ENCODE measurements at regions not wholly inside any gene's neighbourhood (a gene's known extent, or its start where the extent isn't known, plus 50 kb on each side); places are given as distances from the start of the nearest gene placed in this dataset.

- Histone ChIP-seq H3K27ac (ENCODE audit: control insufficient read depth, insufficient read depth, low read length) (no peak overlapping the region), H3K79me2 (ENCODE audit: control insufficient read depth, insufficient read depth, low read length) (no peaks in the 10 kb centered on the region), H4K20me1 (ENCODE audit: control insufficient read depth, extremely low read depth, insufficient read depth, low read length) (no peaks in the 10 kb centered on the region), H3K4me3 (ENCODE audit: control insufficient read depth in 2 of 3, extremely low read depth in 1 of 3, insufficient read depth in 2 of 3, low read depth in 1 of 3, low read length in 3 of 3) (no peak overlapping the region), H3K9ac (ENCODE audit: control insufficient read depth, extremely low read depth, insufficient read depth, low read length) (no peak overlapping the region), H3K9me1 (ENCODE audit: control insufficient read depth, extremely low read depth, insufficient read depth, low read length) (no peaks in the 10 kb centered on the region), H3K36me3 (ENCODE audit: control insufficient read depth in 2 of 2, extremely low read depth in 1 of 2, insufficient read depth in 2 of 2, low read length in 2 of 2) (no peaks in the 10 kb centered on the region), H3K4me2 (ENCODE audit: control insufficient read depth, extremely low read depth, insufficient read depth, low read depth, low read length) (no peak overlapping the region), H3K9me3 (ENCODE audit: control insufficient read depth, low read depth, low read length) (no peaks in the 10 kb centered on the region), H3K4me1 (ENCODE audit: control insufficient read depth, extremely low read depth, insufficient read depth, low read length) (no peaks in the 10 kb centered on the region), H2AFZ (ENCODE audit: control insufficient read depth, low read length) (no peak overlapping the region), H3K27me3 (ENCODE audit: control insufficient read depth, extremely low read depth, insufficient read depth, low read length) (no peaks in the 10 kb centered on the region)
- no peak for DNase-seq (ENCODE audit: low read depth, low spot score)
- no peak for FAIRE-seq
- dilution Hi-C loops (cut with MboI; ENCODE audit: extremely low pct_ligation_motif_present, low sequenced_read_pairs): no loop called here
- TF ChIP-seq CTCF (optimal IDR thresholded peaks at IDR 0.05 in 1 of 3, IDR thresholded peaks at IDR 0.05 in 1 of 3, conservative IDR thresholded peaks at IDR 0.05 in 1 of 3; ENCODE audit: extremely low read depth in 1 of 3, insufficient read depth in 2 of 3, low read length in 3 of 3): no peak
- TF ChIP-seq EZH2 (IDR thresholded peaks at IDR 0.05; ENCODE audit: low read length): no peak
Observed at GRCh38 chrX:122026665-122027064, 979.3 kb downstream of the GLUD2 start.

DNA sequence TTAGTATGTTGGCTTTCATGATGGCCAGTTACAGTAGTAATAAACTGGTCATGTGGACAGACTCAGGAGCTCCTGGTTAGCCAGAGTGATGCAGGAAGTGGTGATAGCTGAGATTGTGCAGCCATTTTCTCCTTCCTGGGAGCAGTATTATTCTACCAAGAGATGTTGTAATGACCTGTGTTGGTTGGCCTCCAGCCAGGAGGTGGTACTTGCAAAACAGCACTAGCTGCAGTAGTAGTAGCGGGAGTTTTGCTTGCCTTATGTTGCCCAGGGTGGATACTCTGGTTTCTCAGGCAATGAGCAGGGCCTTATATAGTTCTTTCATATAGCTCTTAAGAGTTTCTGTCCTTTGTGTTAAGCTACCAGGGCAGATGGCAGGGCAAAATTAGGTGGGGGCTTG, 998.8 kb downstream of the GLUD2 start:
- TF ChIP-seq EZH2 (IDR thresholded peaks at IDR 0.05; ENCODE audit: low read length): no peak
- no peak for TF ChIP-seq CTCF (optimal IDR thresholded peaks at IDR 0.05 in 1 of 3, IDR thresholded peaks at IDR 0.05 in 1 of 3, conservative IDR thresholded peaks at IDR 0.05 in 1 of 3; ENCODE audit: extremely low read depth in 1 of 3, insufficient read depth in 2 of 3, low read length in 3 of 3)
- dilution Hi-C loops (cut with MboI; ENCODE audit: extremely low pct_ligation_motif_present, low sequenced_read_pairs): no loop called here
- Histone ChIP-seq H4K20me1 (ENCODE audit: control insufficient read depth, extremely low read depth, insufficient read depth, low read length) (no peaks in the 10 kb centered on the region), H2AFZ (ENCODE audit: control insufficient read depth, low read length) (no peak overlapping the region), H3K9me3 (ENCODE audit: control insufficient read depth, low read depth, low read length) (no peaks in the 10 kb centered on the region), H3K36me3 (ENCODE audit: control insufficient read depth in 2 of 2, extremely low read depth in 1 of 2, insufficient read depth in 2 of 2, low read length in 2 of 2) (no peaks in the 10 kb centered on the region), H3K27me3 (ENCODE audit: control insufficient read depth, extremely low read depth, insufficient read depth, low read length) (no peaks in the 10 kb centered on the region), H3K9me1 (ENCODE audit: control insufficient read depth, extremely low read depth, insufficient read depth, low read length) (no peaks in the 10 kb centered on the region), H3K4me2 (ENCODE audit: control insufficient read depth, extremely low read depth, insufficient read depth, low read depth, low read length) (no peak overlapping the region), H3K27ac (ENCODE audit: control insufficient read depth, insufficient read depth, low read length) (no peak overlapping the region), H3K4me1 (ENCODE audit: control insufficient read depth, extremely low read depth, insufficient read depth, low read length) (no peaks in the 10 kb centered on the region), H3K4me3 (ENCODE audit: control insufficient read depth in 2 of 3, extremely low read depth in 1 of 3, insufficient read depth in 2 of 3, low read depth in 1 of 3, low read length in 3 of 3) (no peak overlapping the region), H3K79me2 (ENCODE audit: control insufficient read depth, insufficient read depth, low read length) (no peaks in the 10 kb centered on the region), H3K9ac (ENCODE audit: control insufficient read depth, extremely low read depth, insufficient read depth, low read length) (no peak overlapping the region)
- DNase-seq (ENCODE audit: low read depth, low spot score) (no peak), FAIRE-seq (no peak)

Data from keratinocyte (primary cell).